ENCODE measurements at regions not wholly inside any gene's neighbourhood (a gene's known extent, or its start where the extent isn't known, plus 50 kb on each side); places are given as distances from the start of the nearest gene placed in this dataset.
"Not testable (repeated sequence)": the region's sequence is repeated elsewhere in the genome, so short reads cannot be mapped to it uniquely, and the experiment has no call there.

DNA sequence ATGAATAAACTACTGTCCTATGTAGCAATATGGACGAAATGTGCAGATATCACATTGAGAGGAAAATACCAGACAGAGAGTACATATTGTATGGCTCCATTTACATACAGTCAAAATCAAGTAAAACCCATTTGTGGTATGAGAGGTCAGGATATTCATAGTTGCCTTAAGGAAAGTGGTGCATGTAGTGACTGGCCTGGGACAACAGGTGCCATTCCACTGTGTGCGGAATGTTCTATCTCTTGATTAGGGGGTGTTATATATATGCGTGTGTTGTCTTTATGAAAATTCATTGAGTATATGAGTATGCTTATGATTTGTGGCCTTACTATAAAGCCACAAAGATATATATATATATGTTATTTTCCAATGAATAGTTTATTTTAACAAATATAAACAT lies 964.0 kb downstream of the SORCS3 start:
- CTCF ChIA-PET: no interaction called here

DNA sequence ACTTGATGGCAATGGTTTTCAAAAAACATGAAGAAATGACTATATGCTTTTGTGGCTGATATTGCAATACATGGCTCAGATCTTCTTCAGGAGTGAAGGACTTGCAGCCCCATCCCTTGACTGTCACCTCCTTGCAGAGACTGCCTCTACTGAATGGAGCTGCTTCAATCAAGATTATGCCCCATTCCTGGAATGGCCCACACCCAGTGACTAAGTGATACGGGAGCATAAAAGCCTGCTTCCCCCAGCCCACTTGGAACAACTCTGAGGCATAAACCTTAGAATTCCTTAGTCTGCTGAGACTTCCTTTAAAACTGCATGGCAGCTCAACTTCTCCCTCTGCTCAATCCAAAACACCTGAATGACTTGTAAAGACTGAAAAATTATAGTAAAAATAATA lies 957.1 kb downstream of the SORCS3 start:
- H3K9me3 Mint-ChIP-seq: peaks cover 3% of the 10 kb centered on the region
- no peak overlapping the region for H3K27ac Mint-ChIP-seq
- DNase-seq: no peak
- H3K36me3 Mint-ChIP-seq (ENCODE audit: low read depth): no peaks in the 10 kb centered on the region
- H3K4me1 Mint-ChIP-seq: no peaks in the 10 kb centered on the region
- CTCF ChIA-PET: no interaction called here
- no peak overlapping the region for H3K4me3 Mint-ChIP-seq
- POLR2A ChIA-PET: no interaction called here
- no peaks in the 10 kb centered on the region for H3K27me3 Mint-ChIP-seq

More for the DNA sequence above, 964.0 kb downstream of the SORCS3 start:
- H3K27me3 Mint-ChIP-seq: no peaks in the 10 kb centered on the region
- no peaks in the 10 kb centered on the region for H3K4me1 Mint-ChIP-seq
- H3K36me3 Mint-ChIP-seq (ENCODE audit: low read depth): no peaks in the 10 kb centered on the region
- H3K9me3 Mint-ChIP-seq: peaks cover 7% of the 10 kb centered on the region
- no peak overlapping the region for H3K4me3 Mint-ChIP-seq
- POLR2A ChIA-PET: no interaction called here
- DNase-seq: no peak
- no peak overlapping the region for H3K27ac Mint-ChIP-seq

DNA sequence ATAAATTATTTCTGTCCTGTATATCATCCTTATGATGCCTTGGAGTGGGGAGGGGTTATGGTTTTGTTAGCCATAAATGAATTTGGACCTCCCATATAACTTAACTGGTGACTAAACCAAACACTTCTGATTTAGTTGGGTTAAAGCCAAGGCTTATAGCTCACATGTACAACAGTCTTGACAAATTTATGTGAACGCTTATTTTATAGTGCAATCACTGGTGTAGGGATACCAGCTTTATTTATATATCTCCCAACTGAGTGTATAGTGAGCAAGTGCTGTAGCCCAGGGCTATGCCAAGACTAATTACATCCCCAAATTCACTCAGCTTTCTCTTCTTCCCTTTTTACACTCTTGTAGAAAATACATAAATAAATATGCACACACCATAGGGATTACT lies 956.2 kb downstream of the SORCS3 start:
- CTCF ChIA-PET: no interaction called here
- Mint-ChIP-seq H3K27me3 (no peaks in the 10 kb centered on the region), H3K36me3 (ENCODE audit: low read depth) (no peaks in the 10 kb centered on the region), H3K27ac (no peak overlapping the region), H3K4me3 (no peak overlapping the region), H3K4me1 (no peaks in the 10 kb centered on the region), H3K9me3 (no peaks in the 10 kb centered on the region)
- POLR2A ChIA-PET: no interaction called here
- no peak for DNase-seq

DNA sequence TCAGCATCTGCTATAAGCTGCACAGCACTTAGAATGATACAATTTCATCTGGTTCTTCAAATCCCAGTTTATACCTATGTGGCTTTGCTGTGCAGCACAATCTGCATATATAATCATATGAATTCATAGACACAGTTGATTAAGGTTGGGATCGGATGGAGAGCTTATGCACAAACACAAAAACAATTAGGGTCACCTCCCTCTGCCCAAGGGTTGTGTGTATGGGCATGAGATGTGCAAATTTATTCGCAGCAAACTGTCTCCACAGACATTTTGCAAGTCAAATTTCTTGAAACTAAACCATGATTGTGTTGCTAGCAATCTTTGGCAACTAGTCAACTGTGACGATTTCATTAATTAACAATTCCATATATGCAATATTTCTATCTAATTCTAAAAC lies 955.7 kb downstream of the SORCS3 start:
- H3K4me3 Mint-ChIP-seq: no peak overlapping the region
- CTCF ChIA-PET: no interaction called here
- H3K36me3 Mint-ChIP-seq (ENCODE audit: low read depth): no peaks in the 10 kb centered on the region
- POLR2A ChIA-PET: no interaction called here
- no peak overlapping the region for H3K27ac Mint-ChIP-seq
- DNase-seq: no peak
- H3K9me3 Mint-ChIP-seq: no peaks in the 10 kb centered on the region
- H3K27me3 Mint-ChIP-seq: no peaks in the 10 kb centered on the region
- no peaks in the 10 kb centered on the region for H3K4me1 Mint-ChIP-seq

DNA sequence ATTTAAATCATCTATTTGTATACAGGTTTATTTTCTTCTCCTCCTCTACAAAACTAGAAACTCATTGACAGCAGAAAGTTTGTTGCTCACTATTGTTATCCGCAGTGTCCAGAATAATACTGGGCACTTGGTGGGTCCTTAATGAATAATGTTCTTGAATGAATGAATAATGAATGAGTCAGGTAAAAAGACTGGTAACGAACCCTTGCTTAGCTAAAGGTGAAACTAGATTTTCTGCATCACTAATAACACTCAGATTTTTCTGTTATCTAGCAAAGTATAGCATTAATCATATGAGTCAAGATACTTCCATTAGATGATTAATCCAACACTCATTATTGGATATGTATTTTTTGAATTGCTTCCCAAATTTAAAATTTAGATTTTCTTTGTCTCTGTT lies 953.2 kb downstream of the SORCS3 start:
- H3K4me1 Mint-ChIP-seq: no peaks in the 10 kb centered on the region
- H3K36me3 Mint-ChIP-seq (ENCODE audit: low read depth): no peaks in the 10 kb centered on the region
- no peak overlapping the region for H3K27ac Mint-ChIP-seq
- no peaks in the 10 kb centered on the region for H3K9me3 Mint-ChIP-seq
- no peak for DNase-seq
- no peak overlapping the region for H3K4me3 Mint-ChIP-seq
- ChIA-PET POLR2A (no interaction called here), CTCF (no interaction called here)
- no peaks in the 10 kb centered on the region for H3K27me3 Mint-ChIP-seq

DNA sequence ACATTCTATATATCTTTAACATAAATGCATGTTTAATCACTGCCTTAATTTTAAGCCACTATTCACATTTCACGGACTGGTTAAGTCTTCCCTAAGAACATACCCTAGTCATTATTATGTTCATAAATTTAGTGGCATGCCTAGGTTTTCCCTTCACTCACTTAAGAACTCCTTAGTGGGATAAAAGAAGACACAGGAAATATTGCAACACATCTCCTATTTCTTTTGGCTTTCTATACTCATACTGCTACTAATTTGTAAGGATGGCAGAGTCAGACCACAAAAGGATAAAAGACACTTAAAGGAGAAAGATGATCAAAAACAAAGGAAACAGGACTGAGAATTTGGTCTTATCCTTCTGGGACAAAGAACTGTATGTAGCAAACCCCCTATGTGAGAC lies 951.4 kb downstream of the SORCS3 start:
- ChIA-PET CTCF (no interaction called here), POLR2A (no interaction called here)
- no peak for DNase-seq
- Mint-ChIP-seq H3K27ac (no peak overlapping the region), H3K9me3 (no peaks in the 10 kb centered on the region), H3K27me3 (no peaks in the 10 kb centered on the region), H3K4me3 (no peak overlapping the region), H3K36me3 (ENCODE audit: low read depth) (no peaks in the 10 kb centered on the region), H3K4me1 (no peaks in the 10 kb centered on the region)

DNA sequence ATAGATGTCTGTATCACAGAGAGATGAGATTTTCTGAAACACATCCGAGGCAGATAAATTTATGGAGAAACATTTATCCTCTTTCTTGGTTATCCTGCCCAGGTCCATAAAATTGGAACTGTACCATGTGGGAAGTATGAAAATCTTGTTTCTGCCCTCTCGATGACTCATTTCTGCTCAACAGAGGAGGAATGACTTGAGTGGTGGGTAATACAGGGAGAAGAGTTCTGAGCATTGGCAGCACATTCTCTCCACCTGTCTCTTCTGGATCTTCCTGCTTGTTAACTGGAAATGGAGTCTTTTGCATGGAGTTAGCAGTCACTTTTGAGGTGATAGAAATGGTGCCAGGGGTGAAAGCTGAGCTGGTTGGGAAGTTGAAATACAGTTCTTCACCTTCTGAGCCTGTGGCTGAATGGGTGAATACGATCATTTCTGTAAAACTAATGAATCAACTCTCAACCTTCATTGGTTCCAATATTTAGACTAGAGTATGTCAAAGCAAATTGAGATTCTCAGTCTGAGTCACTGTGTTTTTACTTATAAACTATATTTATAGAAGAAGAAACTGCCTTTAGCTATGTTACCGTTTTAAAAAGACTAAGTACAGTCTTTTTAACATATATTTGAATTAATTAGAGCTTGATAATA lies 945.5 kb downstream of the SORCS3 start:
- H3K36me3 Mint-ChIP-seq (ENCODE audit: low read depth): no peaks in the 10 kb centered on the region
- peaks cover 2% of the 10 kb centered on the region for H3K9me3 Mint-ChIP-seq
- CTCF ChIA-PET: no interaction called here
- no peaks in the 10 kb centered on the region for H3K27me3 Mint-ChIP-seq
- no peak overlapping the region for H3K4me3 Mint-ChIP-seq
- POLR2A ChIA-PET: no interaction called here
- H3K4me1 Mint-ChIP-seq: no peaks in the 10 kb centered on the region
- DNase-seq: no peak
- no peak overlapping the region for H3K27ac Mint-ChIP-seq

DNA sequence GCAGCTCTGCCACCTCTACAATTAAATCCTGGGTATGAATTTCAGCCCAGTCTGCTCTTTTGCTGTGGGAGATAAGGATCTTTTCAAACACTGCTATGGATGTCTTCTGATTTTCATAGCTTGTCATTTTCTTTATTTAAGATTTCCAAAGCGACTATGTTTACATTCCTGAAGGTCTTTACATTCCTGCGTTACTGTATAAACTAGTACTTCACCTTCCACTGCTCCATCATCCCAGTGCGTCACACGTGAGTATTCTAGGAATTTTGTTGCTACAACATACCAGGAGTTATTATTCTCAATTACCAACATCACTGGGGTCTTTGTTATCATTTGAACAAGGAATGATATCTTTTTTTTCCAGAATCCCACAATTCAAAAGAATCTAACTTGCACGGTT lies 944.7 kb downstream of the SORCS3 start:
- CTCF ChIA-PET: no interaction called here
- Mint-ChIP-seq H3K4me1 (no peaks in the 10 kb centered on the region), H3K27me3 (no peaks in the 10 kb centered on the region), H3K27ac (no peak overlapping the region), H3K36me3 (ENCODE audit: low read depth) (no peaks in the 10 kb centered on the region), H3K9me3 (peaks cover 2% of the 10 kb centered on the region), H3K4me3 (no peak overlapping the region)
- POLR2A ChIA-PET: no interaction called here
- no peak for DNase-seq

DNA sequence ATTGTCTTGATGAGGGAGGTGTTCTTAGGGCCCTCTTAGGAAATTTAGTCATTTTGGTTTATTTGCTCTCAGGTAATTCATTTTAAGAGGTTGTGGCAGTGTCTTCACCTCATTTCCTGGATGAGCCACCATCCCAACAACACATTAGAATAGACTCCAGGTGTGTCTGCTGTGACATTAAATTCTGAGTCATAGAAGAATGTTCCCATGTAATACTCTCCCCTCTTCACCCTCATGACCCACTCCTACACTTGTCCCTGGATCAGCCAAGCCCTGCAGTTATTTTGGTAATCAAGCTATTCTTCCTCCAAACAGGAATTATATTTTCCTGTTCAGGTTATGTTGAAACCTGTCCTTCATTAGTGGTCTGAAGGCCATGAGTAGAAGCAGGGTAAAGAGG lies 944.1 kb downstream of the SORCS3 start:
- H3K36me3 Mint-ChIP-seq (ENCODE audit: low read depth): no peaks in the 10 kb centered on the region
- no peak overlapping the region for H3K27ac Mint-ChIP-seq
- no peaks in the 10 kb centered on the region for H3K4me1 Mint-ChIP-seq
- H3K9me3 Mint-ChIP-seq: peaks cover 2% of the 10 kb centered on the region
- H3K4me3 Mint-ChIP-seq: no peak overlapping the region
- no peaks in the 10 kb centered on the region for H3K27me3 Mint-ChIP-seq
- CTCF ChIA-PET: no interaction called here
- no peak for DNase-seq
- POLR2A ChIA-PET: no interaction called here

DNA sequence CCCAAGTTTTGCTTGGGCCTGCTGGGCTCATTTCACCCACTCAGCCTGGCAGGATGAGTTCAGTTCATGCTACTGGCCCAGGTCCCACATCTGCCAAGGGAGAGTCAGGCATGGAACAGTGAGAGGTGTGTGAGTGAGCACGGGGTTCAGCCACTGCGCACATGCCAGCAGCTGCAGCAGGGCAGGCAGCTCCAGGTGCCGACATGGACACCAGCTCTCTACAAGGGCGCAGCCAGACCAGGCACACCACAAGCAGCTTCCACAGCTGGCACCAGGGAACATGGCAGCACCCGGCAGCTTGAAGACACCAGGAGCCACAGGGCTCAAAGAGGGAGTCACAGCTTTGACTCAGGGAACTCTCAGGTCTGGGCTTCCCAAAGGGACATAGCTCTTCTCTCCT lies 938.0 kb downstream of the SORCS3 start:
- ChIA-PET CTCF (no interaction called here), POLR2A (no interaction called here)
- no peak for DNase-seq
- Mint-ChIP-seq H3K36me3 (ENCODE audit: low read depth) (no peaks in the 10 kb centered on the region), H3K4me3 (no peak overlapping the region), H3K27ac (no peak overlapping the region), H3K27me3 (no peaks in the 10 kb centered on the region), H3K9me3 (peaks cover 16% of the 10 kb centered on the region), H3K4me1 (no peaks in the 10 kb centered on the region)

DNA sequence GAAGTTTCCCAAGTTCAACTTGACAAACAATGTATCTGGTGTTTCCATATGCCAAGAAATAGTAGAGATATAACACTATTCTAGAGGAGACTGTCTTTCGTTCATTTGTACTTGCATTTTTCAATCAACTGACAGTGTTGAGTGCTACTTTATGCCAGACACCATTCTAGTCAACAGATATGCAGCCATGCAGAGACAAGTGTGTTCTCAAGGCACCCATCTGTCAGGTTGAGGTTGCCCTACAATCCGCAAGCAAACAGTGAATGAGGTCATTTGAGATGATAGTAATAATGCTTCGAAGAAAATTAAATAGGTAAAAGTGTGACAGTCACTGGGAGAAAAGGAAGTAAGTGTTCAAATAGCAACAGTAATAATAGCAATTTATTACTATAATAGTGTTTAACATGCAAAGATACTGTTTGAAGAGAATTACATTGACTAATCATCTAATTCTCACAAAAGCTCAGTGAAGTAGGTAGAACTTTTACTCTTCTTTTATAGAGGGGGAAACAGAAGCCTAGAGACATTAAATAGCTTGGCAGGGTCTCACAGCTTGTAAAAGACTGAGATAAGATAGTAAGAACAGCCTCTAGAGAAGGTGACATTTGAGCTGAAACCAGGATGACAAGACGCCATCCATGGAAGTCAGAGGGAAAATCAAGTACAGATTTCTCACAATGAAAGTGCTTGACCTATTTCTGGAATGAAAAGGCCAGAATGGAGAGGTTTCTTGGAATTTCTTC lies 936.9 kb downstream of the SORCS3 start:
- Mint-ChIP-seq H3K27me3 (no peaks in the 10 kb centered on the region), H3K27ac (no peak overlapping the region), H3K9me3 (peaks cover 18% of the 10 kb centered on the region), H3K4me3 (no peak overlapping the region), H3K36me3 (ENCODE audit: low read depth) (no peaks in the 10 kb centered on the region), H3K4me1 (no peaks in the 10 kb centered on the region)
- CTCF ChIA-PET: no interaction called here
- no peak for DNase-seq
- POLR2A ChIA-PET: no interaction called here

DNA sequence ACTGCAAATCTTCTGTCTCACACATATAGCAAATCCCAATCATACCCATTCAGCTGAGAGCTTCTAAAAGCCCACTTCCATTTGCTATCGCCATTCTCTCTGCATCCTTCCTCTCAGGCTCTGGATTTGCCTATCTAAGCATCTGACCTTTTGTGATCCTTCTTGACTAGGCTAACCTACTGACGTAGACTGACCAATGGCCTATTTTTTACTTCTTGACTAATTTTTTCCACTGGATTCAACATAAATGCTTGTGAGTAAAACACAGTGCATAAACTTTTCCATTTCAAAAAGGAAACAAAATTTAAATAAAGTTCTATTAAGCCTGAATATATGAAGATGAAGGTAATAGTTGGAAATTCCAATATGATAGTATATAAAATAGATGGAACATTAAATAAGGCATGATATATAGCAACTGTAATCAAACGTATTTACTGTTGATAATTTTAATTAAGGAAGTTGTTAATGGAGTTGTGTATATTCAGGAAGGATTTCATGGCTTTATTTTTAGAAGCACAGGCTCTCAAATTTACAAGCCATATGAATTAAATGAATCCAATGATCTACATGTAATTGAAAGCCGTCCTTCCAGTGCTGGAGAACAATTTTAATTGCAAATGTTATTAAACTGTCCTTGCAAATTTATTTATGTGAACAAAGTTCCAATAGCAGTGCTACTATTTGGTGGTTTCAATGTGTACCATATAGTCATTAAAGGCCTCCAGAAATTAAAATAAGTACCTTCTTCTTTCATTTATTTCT lies 918.4 kb downstream of the SORCS3 start:
- Mint-ChIP-seq H3K27ac (no peak overlapping the region), H3K36me3 (ENCODE audit: low read depth) (no peaks in the 10 kb centered on the region), H3K9me3 (no peaks in the 10 kb centered on the region), H3K27me3 (no peaks in the 10 kb centered on the region), H3K4me1 (no peaks in the 10 kb centered on the region), H3K4me3 (no peak overlapping the region)
- DNase-seq: no peak
- ChIA-PET CTCF (no interaction called here), POLR2A (no interaction called here)

DNA sequence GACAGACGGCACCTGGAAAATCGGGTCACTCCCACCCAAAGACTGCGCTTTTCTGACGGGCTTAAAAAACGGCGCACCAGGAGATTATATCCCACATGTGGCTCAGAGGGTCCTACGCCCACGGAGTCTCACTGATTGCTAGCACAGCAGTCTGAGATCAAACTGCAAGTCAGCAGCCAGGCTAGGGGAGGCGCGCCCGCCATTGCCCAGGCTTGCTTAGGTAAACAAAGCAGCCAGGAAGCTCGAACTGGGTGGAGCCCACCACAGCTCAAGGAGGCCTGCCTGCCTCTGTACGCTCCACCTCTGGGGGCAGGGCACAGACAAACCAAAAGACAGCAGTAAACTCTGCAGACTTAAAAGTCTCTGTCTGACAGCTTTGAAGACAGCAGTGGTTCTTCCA lies 909.4 kb downstream of the SORCS3 start:
- DNase-seq; H3K9me3 Mint-ChIP-seq; H3K27ac Mint-ChIP-seq; H3K4me3 Mint-ChIP-seq; H3K4me1 Mint-ChIP-seq; H3K27me3 Mint-ChIP-seq; POLR2A ChIA-PET; CTCF ChIA-PET; H3K36me3 Mint-ChIP-seq (ENCODE audit: low read depth): not testable (repeated sequence)

DNA sequence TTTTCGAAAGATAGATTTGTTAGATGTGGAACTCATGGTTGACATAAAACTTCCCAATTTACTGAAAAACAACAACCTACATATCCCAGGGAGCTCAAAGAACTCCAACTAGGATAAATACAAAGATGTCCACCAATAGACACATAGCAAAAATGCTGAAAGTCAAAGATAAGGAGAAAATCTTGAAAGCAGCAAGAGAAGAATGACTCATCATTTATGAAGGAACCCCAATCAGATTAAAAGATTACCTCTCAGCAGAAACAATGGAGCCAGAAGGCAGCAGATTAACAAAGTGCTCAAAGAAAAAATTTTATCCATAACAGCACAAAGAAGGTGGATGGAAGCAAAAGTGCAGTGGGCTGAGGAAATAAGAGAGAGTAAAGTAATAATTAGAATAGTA lies 908.6 kb downstream of the SORCS3 start:
- ChIA-PET POLR2A (no interaction called here), CTCF (no interaction called here)
- no peak for DNase-seq
- no peaks in the 10 kb centered on the region for H3K27me3 Mint-ChIP-seq
- H3K4me1 Mint-ChIP-seq: no peaks in the 10 kb centered on the region
- H3K4me3 Mint-ChIP-seq: no peak overlapping the region
- H3K36me3 Mint-ChIP-seq (ENCODE audit: low read depth): no peaks in the 10 kb centered on the region
- H3K9me3 Mint-ChIP-seq: peaks cover 4% of the 10 kb centered on the region
- no peak overlapping the region for H3K27ac Mint-ChIP-seq

Measured in activated CD4-positive, alpha-beta T cell treated with anti-CD3 and anti-CD28 coated beads, Interleukin-2, amount 10 ng/mL, durations not matched to agents 7 days and 5 days (primary cell).